ENCODE measurements at regions not wholly inside any gene's neighbourhood (a gene's known extent, or its start where the extent isn't known, plus 50 kb on each side); places are given as distances from the start of the nearest gene placed in this dataset.

DNA sequence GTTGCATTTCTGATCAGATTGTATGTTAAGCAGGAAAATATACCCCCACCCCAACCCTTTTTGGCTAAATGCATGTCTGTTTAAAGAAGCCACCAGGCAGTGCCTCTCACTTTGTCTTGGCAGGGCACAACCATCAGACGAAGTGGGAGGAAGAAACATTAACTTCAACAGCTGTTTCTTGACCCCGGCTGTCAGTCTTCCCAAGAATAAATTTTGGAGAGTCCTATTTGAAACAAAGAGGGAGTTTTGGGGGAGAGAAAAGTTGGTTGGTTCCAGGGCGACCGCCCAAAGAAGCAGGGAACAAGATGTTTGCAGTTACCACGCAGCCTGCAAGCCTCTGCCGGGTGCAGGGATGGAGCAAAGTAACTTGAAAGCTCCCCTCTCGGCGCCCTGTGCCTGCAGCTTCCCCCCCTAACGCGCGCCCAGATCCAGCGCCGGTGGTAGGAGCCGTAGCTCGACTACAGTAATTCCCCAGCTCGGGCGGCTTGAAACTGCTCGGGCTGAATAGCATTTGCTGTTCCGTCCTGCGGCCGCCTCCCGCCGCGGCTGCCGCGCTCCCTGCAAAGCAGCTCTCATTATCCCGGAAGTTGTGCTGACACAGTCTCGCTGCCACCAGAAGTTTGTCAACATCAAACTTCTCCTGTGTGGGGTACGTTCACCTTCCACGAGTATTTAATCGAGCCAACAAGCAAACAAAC lies 100.7 kb upstream of the SSBP2 start:
- TF ChIP-seq SIN3A (IDR thresholded peaks at IDR 0.05; ENCODE audit: borderline replicate concordance, insufficient read depth, low read length) (peak; percentile 93; the same call in 1 of the 2 replicates), REST (IDR thresholded peaks at IDR 0.05; ENCODE audit: insufficient read depth in 1 of 2, low read depth in 2 of 2, low read length in 2 of 2) (peak; percentile 45 to 60; a peak in 3 of 4 replicates)

Measured in PFSK-1 (cell line).